HG03575 (cell line): ENCODE measurements at regions not wholly inside any gene's neighbourhood (a gene's known extent, or its start where the extent isn't known, plus 50 kb on each side); places are given as distances from the start of the nearest gene placed in this dataset.
"Not testable (repeated sequence)": the region's sequence is repeated elsewhere in the genome, so short reads cannot be mapped to it uniquely, and the experiment has no call there.

Source experiments
- ATAC-seq: cut with Tn5 transposase; IDR thresholded peaks from one replicate; pipeline ENCODE4 v1.9.1; 2021; ENCODE audit not compliant: unreplicated experiment, insufficient number of reproducible peaks, low FRiP score; ENCODE audit errors: extremely low read depth

DNA sequence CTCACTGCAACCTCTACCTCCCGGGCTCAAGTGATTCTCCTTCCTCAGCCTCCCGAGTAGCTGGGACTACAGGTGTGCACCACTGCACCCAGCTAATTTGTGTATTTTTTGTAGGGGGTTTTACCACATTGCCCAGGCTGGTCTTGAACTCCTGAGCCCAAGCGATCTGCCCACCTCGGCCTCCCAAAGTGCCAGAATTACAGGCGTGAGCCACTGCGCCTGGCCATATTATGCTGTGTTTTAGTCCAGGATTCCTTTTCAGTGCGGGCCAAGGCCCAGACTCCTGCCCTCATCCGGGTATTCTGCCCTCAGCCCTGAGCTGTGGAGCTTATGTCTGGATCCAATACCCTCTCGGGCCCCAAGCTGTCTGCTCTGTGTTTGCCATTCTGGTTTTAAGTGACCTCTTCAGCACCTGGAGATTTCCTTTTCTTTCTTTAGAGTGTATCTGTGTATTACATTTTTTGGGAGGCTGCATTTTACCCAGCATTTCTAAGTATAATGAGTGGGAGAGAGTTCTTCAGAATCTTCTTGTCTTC lies 114.9 kb downstream of the BUB3 start:
- ATAC-seq = no peak

DNA sequence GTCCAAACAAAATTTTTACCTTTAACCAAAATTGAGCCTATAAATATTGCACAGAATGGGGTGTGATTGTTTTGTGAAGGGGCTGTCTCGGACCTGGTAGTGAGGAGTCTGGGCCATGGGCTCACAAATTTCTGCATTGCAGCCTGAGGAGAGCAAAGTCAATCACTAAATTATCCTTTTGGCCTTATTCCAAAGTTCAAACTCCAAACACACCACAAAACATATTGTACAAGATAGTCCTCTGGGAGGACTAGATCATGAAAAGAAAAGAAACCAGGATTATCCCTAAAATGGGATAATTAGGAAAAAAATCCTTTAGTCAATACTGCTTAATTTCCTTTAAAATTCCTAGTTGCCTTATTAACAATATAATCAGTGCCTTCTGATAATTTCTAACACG lies 115.5 kb downstream of the BUB3 start:
- ATAC-seq = no peak

DNA sequence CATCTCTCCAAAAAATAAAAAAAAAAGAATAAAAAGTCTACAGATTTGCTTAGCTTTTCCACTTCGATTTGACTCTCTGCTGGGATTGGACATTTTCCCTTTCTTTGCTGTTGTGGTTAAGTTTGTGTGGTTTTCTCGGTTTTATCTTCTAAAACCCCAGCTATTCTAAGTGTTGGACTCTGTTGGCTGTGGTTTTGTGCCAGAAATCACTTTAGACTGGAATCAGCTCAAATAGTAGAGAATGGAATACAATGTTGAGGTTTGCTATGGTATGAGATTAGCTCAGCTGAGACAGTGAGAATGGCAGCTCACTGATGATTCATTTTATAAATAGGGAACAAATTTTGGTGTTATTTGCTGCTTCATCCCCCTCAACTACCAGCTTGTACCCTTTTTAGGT lies 116.0 kb downstream of the BUB3 start:
- no peak for ATAC-seq

DNA sequence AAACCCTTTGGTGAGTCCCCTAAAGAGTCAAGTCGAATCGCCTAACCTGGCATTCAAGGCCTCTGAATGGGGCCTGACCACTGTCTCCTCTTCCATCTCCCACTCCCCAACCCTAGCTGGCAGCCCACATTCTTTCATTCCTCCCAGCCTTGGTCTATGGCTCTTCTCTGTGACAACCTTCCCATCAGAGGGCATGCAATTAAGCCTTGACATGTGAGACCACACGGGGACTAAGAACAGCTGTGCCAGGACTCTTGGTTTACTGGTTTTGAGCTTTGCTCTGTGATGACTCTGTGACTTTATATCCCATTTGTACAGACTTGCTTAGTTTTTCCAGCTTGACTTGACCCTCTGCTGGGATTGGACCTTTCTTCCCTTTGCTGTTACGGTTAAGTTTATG lies 116.6 kb downstream of the BUB3 start:
- ATAC-seq = no peak

DNA sequence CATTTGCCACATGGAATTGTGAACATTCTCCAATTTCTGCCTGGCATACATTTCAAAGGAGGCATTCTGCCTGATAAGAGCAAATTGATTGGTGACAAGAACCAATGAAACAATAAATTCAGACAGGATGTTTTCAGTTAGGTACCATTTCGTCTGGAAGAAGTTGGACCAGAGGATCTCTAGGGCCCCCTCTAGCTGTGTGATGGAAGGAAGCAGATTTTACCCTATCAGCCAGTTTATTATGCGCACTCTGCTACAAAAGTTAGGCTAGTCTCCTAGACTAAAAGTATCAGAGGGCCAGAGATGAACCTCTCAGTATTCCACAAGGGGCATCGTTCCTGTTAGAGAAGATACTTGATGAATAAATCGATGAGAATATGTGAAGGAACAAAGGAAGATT lies 118.0 kb downstream of the BUB3 start:
- ATAC-seq = no peak

DNA sequence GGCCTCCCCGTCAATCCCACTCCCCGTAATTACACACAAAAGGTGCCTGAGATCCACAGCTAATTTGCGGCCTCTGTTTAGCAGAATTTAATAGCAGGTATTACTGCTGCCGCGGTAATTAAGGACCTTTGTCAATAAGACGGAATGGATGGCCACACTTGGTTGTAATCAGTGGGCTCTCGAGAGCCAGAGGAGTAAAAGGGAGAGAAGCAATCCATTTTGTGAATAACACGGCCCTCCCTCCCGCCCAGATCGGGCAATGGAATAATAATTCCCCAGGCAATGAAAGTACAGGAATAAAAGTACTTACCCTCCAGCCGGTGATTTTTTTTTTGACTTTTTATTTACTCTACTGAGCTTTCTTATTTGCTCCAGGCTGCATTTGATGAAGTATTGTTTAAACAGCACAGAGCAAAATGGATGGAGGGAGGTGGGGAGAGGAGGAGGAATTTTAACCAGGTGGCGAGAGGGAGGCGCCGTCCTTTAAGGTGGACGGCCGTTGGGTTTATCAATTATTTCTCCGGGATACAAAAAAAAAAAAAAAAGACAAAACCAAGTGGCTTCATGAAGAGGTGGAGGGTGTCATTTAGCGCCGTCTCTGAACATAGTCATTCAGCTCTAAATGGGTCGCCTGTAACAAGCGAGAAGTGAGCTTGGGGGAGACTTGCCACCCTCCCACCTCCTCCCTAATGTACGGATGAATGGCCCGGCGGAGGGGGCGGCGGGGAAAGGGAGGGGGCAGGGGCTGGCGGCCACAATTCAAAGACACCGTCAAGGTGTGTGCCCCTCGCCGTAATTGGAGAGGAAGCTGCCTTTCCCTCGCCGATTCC lies 120.3 kb downstream of the BUB3 start:
- no peak for ATAC-seq

DNA sequence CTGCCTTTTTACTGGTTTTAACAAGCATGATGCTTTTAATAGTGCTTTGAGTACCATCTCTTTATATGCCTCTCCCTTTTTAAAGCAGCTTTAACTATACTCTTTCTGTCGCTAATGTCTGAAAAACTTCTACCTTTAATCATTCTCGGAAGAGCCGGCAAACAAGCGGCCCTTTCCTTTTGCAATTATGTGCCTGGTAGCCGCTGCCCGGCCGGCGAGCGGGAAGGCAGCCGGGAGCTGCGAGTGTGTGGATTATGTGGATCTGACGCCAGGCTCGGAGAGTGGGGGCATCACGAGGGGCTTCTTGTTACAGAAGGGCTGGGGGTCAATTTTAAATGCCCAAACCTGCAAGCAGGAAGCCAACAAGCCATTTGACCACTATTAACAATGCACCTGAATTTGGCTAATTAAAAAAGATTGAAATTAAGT lies 120.9 kb downstream of the BUB3 start:
- ATAC-seq = no peak

DNA sequence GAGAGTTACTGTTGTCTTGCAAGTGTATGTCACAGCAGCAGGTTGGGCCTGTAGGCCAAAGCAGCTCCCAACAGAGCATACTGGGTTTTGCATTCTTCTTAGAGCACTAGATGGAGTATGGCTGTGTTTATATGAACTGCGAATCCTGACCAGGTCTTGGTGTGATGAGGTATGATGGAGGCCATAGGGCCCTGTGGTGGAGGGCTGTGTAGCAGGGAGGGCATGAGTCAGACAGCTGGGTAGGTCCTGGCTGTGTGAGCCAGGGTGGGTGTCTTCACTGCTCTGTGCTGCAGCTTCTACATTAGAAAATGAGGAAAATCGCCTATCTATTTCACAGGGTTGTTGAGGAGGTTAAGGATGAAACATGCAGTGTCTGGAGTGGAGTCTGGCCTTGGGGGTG lies 124.2 kb downstream of the BUB3 start:
- no peak for ATAC-seq

DNA sequence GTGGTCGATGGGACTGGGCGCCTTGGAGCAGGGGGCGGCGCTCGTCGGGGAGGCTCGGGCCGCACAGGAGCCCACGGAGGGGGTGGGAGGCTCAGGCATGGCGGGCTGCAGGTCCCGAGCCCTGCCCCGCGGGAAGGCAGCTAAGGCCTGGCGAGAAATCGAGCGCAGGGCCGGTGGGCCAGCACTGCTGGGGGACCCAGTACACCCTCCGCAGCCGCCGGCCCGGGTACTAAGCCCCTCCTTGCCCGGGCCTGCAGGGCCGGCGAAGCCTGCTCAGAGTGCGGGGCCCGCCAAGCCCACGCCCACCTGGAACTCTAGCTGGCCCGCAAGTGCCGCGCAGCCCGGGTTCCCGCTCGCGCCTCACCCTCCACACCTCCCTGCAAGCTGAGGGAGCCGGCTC lies 129.2 kb downstream of the BUB3 start:
- ATAC-seq = not testable (repeated sequence)

DNA sequence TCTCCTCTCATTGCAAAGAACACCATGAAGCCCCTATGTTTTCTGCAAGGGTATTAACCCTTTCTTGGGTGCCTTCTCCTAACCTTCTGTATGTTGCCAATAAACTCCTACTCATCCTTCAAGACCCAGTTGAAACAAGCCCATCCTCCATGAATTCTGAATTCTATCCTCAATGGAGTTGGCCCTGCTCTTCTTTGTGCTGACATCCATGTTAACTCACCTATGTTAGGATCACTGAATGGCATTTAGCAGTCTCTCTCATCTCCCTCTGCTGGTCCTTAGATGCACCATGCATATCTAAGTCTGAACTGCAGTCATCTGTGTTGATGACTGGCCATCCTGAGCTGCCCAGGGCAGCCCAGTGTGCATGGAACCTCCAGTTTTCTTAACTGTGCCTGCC lies 129.8 kb downstream of the BUB3 start:
- ATAC-seq = no peak

DNA sequence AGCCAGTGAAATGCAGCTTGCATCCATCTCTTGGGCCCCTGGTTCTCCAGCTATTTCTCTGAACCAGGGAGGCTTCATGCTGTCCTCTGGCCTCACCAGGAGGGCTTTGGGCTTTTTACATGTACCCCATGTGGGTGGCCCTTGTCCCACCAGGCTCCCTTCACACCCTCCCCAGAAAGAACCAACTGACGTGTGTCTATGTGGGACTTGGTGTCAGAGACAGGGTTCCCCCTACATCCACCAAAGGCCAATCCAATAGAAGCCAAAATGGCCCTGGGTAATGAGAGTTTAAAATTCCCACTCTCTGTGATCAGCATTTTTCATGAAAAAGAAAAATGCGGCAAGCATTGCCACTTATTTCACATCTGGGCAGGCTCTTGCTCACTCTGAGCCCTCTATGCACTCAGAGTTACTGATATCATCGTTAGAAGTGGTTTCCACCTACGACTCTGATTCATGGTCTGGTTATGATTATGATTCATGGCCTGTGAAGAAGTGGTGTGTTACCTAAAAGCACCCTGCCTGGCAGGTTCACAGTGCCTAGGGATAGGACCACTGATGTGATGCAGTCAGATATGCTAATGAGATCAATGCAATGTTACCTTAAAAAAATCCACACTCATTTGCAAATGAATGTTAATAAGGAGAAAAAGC lies 133.5 kb downstream of the BUB3 start:
- no peak for ATAC-seq

DNA sequence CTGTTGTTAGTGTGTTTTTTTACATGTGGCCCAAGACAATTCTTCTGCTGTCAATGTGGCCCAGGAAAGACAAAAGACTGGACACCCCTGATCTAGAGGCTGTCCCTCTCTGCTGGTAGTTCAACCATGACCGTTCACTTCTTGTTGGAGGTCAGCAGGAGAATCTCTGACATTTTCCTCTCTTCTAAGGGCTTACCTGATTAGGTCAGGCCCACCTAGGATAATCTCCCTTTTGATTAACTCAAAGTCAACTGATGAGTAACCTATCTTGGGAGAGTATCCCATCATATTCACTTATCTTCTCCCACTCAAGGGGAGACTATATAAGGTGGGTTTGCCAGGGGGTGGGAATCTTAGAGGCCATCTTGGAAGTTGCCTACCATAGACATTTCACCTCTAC lies 135.2 kb downstream of the BUB3 start:
- ATAC-seq = no peak

DNA sequence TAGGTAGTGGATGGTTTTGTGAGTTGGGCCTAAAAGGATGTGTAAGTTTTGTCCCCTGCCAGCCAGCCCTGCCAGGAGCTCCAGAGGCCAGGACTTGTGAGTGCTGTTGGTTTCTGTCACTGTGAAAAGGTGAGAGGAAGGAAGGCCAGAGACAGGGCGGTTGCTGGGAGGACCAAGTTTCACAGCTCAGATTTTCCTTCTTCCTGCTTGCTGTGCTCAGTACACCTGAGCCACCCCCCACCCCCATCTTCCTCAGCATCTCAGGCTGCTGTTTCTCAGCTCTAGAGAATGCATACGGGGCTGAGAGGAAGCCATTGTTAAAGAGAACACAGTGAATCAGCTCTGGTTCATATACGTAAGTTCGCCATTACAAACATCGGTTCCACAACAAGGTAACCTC lies 139.9 kb downstream of the BUB3 start:
- ATAC-seq = no peak

DNA sequence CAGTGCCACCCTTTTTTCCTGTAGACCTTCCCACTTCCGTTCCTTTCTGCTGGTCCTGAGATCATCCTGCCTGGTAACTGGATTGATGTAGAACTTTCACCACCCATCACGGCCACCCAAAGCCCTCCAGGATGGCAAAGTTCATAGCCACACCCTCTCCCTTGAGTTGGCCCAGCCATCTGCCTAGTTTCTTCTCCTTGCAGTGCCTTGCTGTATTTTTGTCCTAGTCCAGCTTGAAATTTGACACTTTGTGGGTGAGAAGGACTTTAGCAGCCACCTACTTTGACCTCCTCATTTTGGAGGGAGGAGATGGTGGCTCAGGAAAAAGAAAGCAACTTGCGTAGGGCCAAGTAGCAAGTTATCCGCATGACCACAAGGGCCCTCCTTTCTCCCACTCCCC lies 140.7 kb downstream of the BUB3 start:
- ATAC-seq = no peak

DNA sequence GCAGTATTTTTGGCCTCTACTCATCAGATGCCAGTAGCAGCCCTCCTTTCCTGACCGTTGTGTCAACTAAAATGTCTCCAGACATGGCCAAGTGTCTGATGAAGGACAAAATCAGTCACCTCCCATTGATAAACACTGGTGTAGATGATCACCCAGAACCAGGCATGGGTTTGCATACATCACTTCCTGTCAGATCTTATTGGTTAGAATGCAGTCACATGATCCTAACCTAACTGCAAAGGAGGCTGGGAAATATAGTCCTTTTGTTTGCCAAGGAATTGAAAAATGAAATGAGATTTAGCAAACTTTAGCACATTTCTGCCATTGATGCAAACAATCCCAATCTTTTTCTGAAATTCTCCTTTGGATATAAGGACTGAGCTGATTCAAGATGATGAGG lies 141.4 kb downstream of the BUB3 start:
- ATAC-seq = no peak

DNA sequence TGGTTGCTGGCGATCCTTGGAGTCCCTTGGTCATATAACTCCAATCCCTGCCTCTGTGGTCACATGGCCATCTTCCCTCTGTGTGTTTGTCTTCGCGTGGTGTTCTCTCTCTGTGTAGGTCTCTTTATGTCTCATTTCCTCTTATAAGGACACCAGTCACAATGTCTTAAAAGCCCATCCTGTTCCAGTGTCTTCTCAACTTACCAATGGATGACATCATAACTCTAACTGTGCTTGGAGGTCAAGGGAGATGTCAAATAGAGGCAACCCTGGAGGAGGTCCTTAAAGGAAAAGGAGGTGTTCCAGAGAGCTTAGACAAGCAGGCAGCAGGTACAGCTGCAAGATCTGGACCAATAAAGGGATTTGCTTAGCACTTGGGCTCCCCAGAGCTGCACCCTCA lies 143.0 kb downstream of the BUB3 start:
- no peak for ATAC-seq

DNA sequence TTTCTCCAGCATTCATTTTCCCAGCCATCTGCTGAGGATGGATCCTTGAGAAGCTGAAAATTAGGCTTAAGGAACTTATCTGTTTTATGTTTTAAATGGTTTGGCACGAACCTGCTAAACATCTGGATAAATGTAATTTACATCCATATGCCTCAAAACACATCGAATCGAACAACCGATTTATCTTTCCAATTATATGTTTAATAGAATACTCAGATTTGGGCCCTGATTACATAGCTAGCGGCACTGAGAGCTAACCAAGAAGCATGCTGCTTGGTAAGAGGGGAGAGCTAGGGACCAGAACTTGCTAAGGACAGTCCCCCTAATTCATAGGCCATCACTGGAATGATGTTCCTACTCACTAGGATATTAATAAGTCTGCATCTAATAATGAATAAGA lies 144.4 kb downstream of the BUB3 start:
- ATAC-seq = no peak

DNA sequence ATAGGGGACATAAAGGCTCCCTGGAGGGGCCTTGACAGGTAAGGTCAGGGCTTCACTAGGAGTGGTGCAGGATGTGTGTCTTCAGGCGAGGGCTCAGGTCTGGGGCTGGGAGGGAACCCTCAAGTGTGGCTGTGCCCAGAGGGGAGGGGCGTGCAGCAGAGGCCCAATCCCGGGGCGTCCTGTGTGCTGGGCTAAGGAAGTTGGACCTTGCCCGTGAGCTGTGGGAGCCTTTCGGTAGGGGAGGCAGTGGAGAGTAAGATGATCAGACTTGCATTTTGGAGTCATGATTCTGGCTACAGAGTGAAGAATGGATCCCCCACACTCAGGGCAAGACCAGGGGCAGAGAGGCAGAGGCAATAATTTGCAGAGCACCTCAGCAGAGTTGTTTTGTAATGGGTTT lies 145.4 kb downstream of the BUB3 start:
- no peak for ATAC-seq

DNA sequence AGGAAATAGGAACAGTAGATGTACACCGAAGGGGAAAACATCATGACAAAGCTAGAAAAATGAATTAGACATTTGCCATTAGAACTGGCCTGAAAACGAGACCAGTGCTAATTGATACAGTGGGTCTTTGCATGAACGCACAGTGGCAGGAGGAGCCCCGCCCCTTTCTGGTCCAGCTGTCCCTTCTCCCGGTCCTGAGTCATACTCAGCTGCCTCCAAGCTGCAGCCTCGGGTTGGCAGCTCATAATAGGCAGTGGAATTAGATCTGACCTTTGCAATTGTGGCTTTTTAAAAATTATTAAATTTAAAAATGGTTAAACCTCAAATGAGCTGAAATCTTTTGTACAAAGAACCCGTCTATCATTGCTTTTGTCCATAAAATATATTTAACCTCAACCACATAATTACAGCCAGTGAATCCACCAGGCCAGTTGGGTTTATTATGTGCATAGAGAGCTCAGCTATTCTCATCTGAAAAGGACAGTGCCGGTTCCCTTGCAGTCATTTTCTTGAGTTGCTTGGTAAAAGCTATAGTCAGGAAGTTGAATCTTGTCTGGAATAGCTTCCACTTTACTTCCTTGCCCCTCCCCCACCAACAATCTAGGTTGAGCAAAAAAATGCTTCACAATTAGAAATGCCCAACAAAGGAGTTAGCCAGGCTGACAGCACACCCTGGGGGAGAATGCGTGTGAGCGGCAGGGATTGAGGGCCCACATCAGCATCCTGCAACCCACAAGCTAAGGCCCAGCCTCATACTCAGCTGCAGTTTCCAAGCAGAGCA lies 147.1 kb downstream of the BUB3 start:
- ATAC-seq = no peak
